H1 (cell line): ENCODE measurements at regions not wholly inside any gene's neighbourhood (a gene's known extent, or its start where the extent isn't known, plus 50 kb on each side); places are given as distances from the start of the nearest gene placed in this dataset.

Source experiments
- CTCF ChIA-PET: fragments of 300-600 bp; sonication (Branson Sonifier 250); formaldehyde crosslinking; loops from one replicate; lab custom pipeline; 2021; ENCODE audit not compliant: partially characterized antibody; lab: Charles Lee
- POLR2A ChIA-PET: fragments of 300-600 bp; sonication (Branson Sonifier 250); formaldehyde crosslinking; loops from one replicate; lab custom pipeline; 2021; ENCODE audit warnings: inconsistent platforms; ENCODE audit not compliant: partially characterized antibody; lab: Charles Lee
- DNase-seq, 2 experiments: peaks; one replicate each; pipeline versions ENCODE4 v3.0.0 to v3.0.0-alpha.2; 2010 to 2022; ENCODE audit warnings: low spot score in 2 of 2, low read depth in 1 of 2, mixed read lengths in 1 of 2
- FAIRE-seq: peaks from 2 replicates; lab custom pipeline; 2011; peaks lifted over from hg19 to GRCh38; lab: Jason Lieb, UNC
- H2AFZ ChIP-seq: 2 replicates; pipeline ENCODE4 v1.8.1; 2012; ENCODE audit warnings: low read length, inconsistent platforms
- H2AK5ac ChIP-seq: 2 replicates; pipeline ENCODE4 v1.6.1; 2013; ENCODE audit warnings: low read depth, low read length
- H2BK120ac ChIP-seq: replicated peaks from 2 replicates; pipeline ENCODE3; 2013; ENCODE audit warnings: low read depth, low read length, inconsistent platforms
- H2BK12ac ChIP-seq: 2 replicates; pipeline ENCODE4 v1.6.1; 2013; ENCODE audit warnings: low read depth, low read length
- H2BK15ac ChIP-seq: 2 replicates; pipeline ENCODE4 v1.6.1; 2013; ENCODE audit warnings: low read length
- H2BK20ac ChIP-seq: 2 replicates; pipeline ENCODE4 v1.6.1; 2013; ENCODE audit warnings: low read length
- H2BK5ac ChIP-seq: 2 replicates; pipeline ENCODE4 v1.6.1; 2013; ENCODE audit warnings: low read depth, low read length
- H3K14ac ChIP-seq: 2 replicates; pipeline ENCODE4 v1.6.1; 2013; ENCODE audit warnings: inconsistent platforms; ENCODE audit not compliant: insufficient read length
- H3K18ac ChIP-seq: 2 replicates; pipeline ENCODE4 v1.6.1; 2013; ENCODE audit warnings: low read length; ENCODE audit errors: extremely low read depth
- H3K23ac ChIP-seq: 2 replicates; pipeline ENCODE4 v1.6.1; 2013; ENCODE audit warnings: inconsistent platforms; ENCODE audit not compliant: insufficient read length
- H3K23me2 ChIP-seq: 2 replicates; pipeline ENCODE4 v1.6.1; 2013; ENCODE audit warnings: low read depth, low read length
- H3K27ac ChIP-seq: 2 replicates; pipeline ENCODE4 v1.6.1; 2011; ENCODE audit warnings: low read depth, low read length, inconsistent platforms
- H3K27me3 ChIP-seq, 4 experiments: replicated peaks in 1 of 4; 1 replicate in 1 of 4; 2 replicates in 3 of 4; pipeline versions ENCODE4 v1.6.1 to v1.8.1; 2011 to 2013; ENCODE audit warnings: low read length in 3 of 4, mild to moderate bottlenecking in 3 of 4, inconsistent platforms in 2 of 4, mixed read lengths in 2 of 4, moderate library complexity in 1 of 4; ENCODE audit not compliant: control insufficient read depth in 3 of 4, insufficient read depth in 3 of 4; ENCODE audit errors: extremely low read depth in 1 of 4
- H3K36me3 ChIP-seq, 4 experiments: 2 replicates each; pipeline versions ENCODE4 v1.6.1 to v1.8.1; 2011 to 2013; ENCODE audit warnings: mild to moderate bottlenecking in 4 of 4, low read length in 3 of 4, moderate library complexity in 2 of 4, control low read depth in 1 of 4, inconsistent platforms in 1 of 4; ENCODE audit not compliant: insufficient read depth in 4 of 4, control insufficient read depth in 2 of 4
- H3K4ac ChIP-seq: replicated peaks from 2 replicates; pipeline ENCODE3; 2013; ENCODE audit warnings: low read length, low read depth, mixed read lengths, inconsistent platforms; ENCODE audit not compliant: insufficient read length
- H3K4me1 ChIP-seq, 4 experiments: replicated peaks in 1 of 4; 1 replicate in 1 of 4; 2 replicates in 3 of 4; pipeline versions ENCODE4 v1.6.1 to v1.8.1; 2011 to 2013; ENCODE audit warnings: low read length in 3 of 4, inconsistent platforms in 2 of 4, mixed read lengths in 1 of 4; ENCODE audit not compliant: insufficient read depth in 4 of 4, control insufficient read depth in 3 of 4
- H3K4me2 ChIP-seq, 2 experiments: 2 replicates each; pipeline versions ENCODE4 v1.6.1 to v1.8.1; 2011 to 2013; ENCODE audit warnings: low read depth in 2 of 2, low read length in 2 of 2, control low read depth in 1 of 2, inconsistent platforms in 1 of 2, mild to moderate bottlenecking in 1 of 2; ENCODE audit not compliant: insufficient read depth in 1 of 2
- H3K4me3 ChIP-seq, 4 experiments: fragments of 200-600, 300-600 bp in 1 of 4; sonication (generic), shearing (Covaris generic), sonication (Bioruptor Twin) in 1 of 4; 2 replicates each; pipeline versions ENCODE4 v1.5.1 to v1.8.1; 2011 to 2016; ENCODE audit warnings: low read length in 4 of 4, low read depth in 3 of 4, control low read depth in 2 of 4, inconsistent platforms in 2 of 4, mild to moderate bottlenecking in 2 of 4, mixed read lengths in 1 of 4, moderate library complexity in 1 of 4; ENCODE audit not compliant: insufficient read depth in 2 of 4; ENCODE audit errors: extremely low read depth in 1 of 4
- H3K56ac ChIP-seq: replicated peaks from 2 replicates; pipeline ENCODE3; 2013; ENCODE audit warnings: low read depth, mild to moderate bottlenecking, mixed read lengths, low read length, inconsistent platforms; ENCODE audit not compliant: insufficient read length
- H3K79me1 ChIP-seq: 2 replicates; pipeline ENCODE4 v1.6.1; 2013; ENCODE audit warnings: low read depth, low read length, control low read depth
- H3K79me2 ChIP-seq, 2 experiments: 2 replicates each; pipeline versions ENCODE4 v1.6.1 to v1.8.1; 2012 to 2013; ENCODE audit warnings: low read length in 2 of 2, mild to moderate bottlenecking in 2 of 2, inconsistent platforms in 1 of 2; ENCODE audit not compliant: insufficient read depth in 2 of 2, control insufficient read depth in 1 of 2
- H3K9ac ChIP-seq, 4 experiments: replicated peaks in 1 of 4; 1 replicate in 1 of 4; 2 replicates in 3 of 4; pipeline versions ENCODE4 v1.6.1 to v1.8.1; 2011 to 2013; ENCODE audit warnings: low read depth in 3 of 4, low read length in 3 of 4, control low read depth in 2 of 4, mild to moderate bottlenecking in 2 of 4, moderate library complexity in 2 of 4, inconsistent platforms in 1 of 4; ENCODE audit errors: extremely low read depth in 1 of 4
- H3K9me3 ChIP-seq, 2 experiments: 2 replicates each; pipeline versions ENCODE4 v1.6.1 to v1.8.1; 2012 to 2013; ENCODE audit warnings: mild to moderate bottlenecking in 2 of 2, moderate library complexity in 2 of 2, control low read depth in 1 of 2, inconsistent platforms in 1 of 2, low read depth in 1 of 2, low read length in 1 of 2, mixed read lengths in 1 of 2; ENCODE audit not compliant: insufficient read depth in 2 of 2
- H4K20me1 ChIP-seq, 2 experiments: replicated peaks in 1 of 2; 2 replicates each; pipeline versions ENCODE3 to v1.8.1; 2011 to 2013; ENCODE audit warnings: inconsistent platforms in 2 of 2, low read length in 2 of 2, mild to moderate bottlenecking in 1 of 2; ENCODE audit not compliant: insufficient read depth in 2 of 2, control insufficient read depth in 1 of 2
- H4K5ac ChIP-seq: 2 replicates; pipeline ENCODE4 v1.6.1; 2013; ENCODE audit warnings: low read length, low read depth, mixed read lengths, inconsistent platforms; ENCODE audit not compliant: insufficient read length
- H4K8ac ChIP-seq: 2 replicates; pipeline ENCODE4 v1.8.0; 2013; ENCODE audit warnings: mild to moderate bottlenecking, moderate library complexity, low read length, inconsistent platforms; ENCODE audit not compliant: insufficient read depth; ENCODE audit errors: extremely low read depth
- H4K91ac ChIP-seq: replicated peaks from 2 replicates; pipeline ENCODE3; 2013; ENCODE audit warnings: low read length, mixed read lengths, inconsistent platforms; ENCODE audit not compliant: insufficient read length
- BCL11A ChIP-seq, 2 experiments: IDR thresholded peaks; one replicate each; pipeline ENCODE4 v1.6.1; 2011; ENCODE audit warnings: low read depth in 2 of 2, low read length in 2 of 2, mild to moderate bottlenecking in 2 of 2
- CBX8 ChIP-seq: fragments of 300-800, 300-1000 bp; sonication (generic); IDR thresholded peaks from 2 replicates; pipeline ENCODE4 v1.7.1; 2016; ENCODE audit warnings: low read depth, low read length, borderline replicate concordance
- CTCF ChIP-seq, 3 experiments: IDR thresholded peaks; 1 replicate in 2 of 3; 2 replicates in 1 of 3; pipeline versions ENCODE4 v1.5.1 to v1.6.1; 2011; ENCODE audit warnings: low read length in 3 of 3, mild to moderate bottlenecking in 3 of 3, inconsistent platforms in 2 of 3, low read depth in 1 of 3, moderate library complexity in 1 of 3; ENCODE audit not compliant: insufficient read depth in 1 of 3; ENCODE audit errors: control extremely low read depth in 1 of 3
- E2F6 ChIP-seq: IDR thresholded peaks from 2 replicates; pipeline ENCODE4 v1.6.1; 2012; ENCODE audit warnings: inconsistent platforms
- JUND ChIP-seq: IDR thresholded peaks from 2 replicates; pipeline ENCODE4 v1.6.1; 2011; ENCODE audit warnings: mild to moderate bottlenecking, improper control_type of control experiment, low read length
- KDM1A ChIP-seq: fragments of 200-600, 300-600 bp; sonication (generic); IDR thresholded peaks from 2 replicates; pipeline ENCODE4 v1.7.1; 2016; ENCODE audit warnings: mild to moderate bottlenecking, low read length, borderline replicate concordance
- POLR2A ChIP-seq, 2 experiments: IDR thresholded peaks; 1 replicate in 1 of 2; 2 replicates in 1 of 2; pipeline ENCODE4 v1.6.1; 2011; ENCODE audit warnings: low read depth in 2 of 2, low read length in 2 of 2, mild to moderate bottlenecking in 2 of 2; ENCODE audit errors: control extremely low read depth in 1 of 2
- POU5F1 ChIP-seq: IDR thresholded peaks from 2 replicates; pipeline ENCODE4 v1.6.1; 2011; ENCODE audit warnings: low read depth, mild to moderate bottlenecking, low read length, moderate library complexity
- SAP30 ChIP-seq: fragments of 300-600 bp; sonication (generic); IDR thresholded peaks from 2 replicates; pipeline ENCODE4 v1.7.1; 2012; ENCODE audit warnings: low read length, moderate library complexity, mild to moderate bottlenecking, inconsistent platforms; ENCODE audit not compliant: insufficient read depth, insufficient replicate concordance
- SRF ChIP-seq: IDR thresholded peaks from 2 replicates; pipeline ENCODE4 v1.6.1; 2011; ENCODE audit warnings: mild to moderate bottlenecking, low read depth, low read length, moderate library complexity
- WGBS, 2 experiments: shearing (Covaris generic) in 1 of 2; methylation state at CpG; one replicate each; pipeline versions ENCODE4 v1.1.6 to v1.1.7; 2013 to 2015; ENCODE audit warnings: low lambda C conversion rate in 2 of 2, mixed read lengths in 2 of 2, inconsistent platforms in 1 of 2, low coverage in 1 of 2, missing lambda C conversion rate in 1 of 2; ENCODE audit not compliant: insufficient replicate concordance in 2 of 2, insufficient coverage in 1 of 2, insufficient read length in 1 of 2; ENCODE audit errors: extremely low coverage in 1 of 2, missing lambda C conversion rate in 1 of 2; 5-methylcytosine and 5-hydroxymethylcytosine counted together
- TF ChIP-seq, protein P1 (sequence below): IDR thresholded peaks from 2 replicates; pipeline ENCODE4 v1.6.1; 2012; ENCODE audit warnings: inconsistent platforms

DNA sequence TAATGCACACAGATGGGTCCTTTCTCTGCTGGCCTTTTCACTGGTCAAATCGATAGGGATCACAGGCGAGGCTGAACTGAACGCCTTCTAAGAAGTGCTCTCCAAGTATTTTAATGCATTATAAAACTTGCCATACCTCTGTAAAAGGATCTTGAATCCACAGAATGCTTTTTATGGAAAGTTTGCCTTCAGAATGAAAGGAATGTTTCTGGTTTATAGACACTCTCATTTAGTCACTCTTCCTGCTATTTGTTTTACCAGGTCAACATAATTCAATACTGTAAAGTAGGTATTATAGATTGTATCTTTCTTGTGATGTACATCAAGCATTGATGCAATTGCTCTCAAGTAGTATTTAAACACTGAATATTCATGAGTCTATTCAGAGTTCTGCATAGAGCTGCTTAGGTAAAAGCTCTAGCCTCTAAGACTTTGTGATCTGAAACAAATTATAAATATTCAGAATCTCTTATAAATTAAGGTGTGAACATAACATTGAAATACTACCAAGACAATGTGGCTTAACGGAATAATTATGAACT, 308.4 kb downstream of the ISL1 start:
- no peaks in the 10 kb centered on the region for H3K36me3 ChIP-seq
- H2AFZ ChIP-seq = no peak overlapping the region
- no peak overlapping the region for H4K91ac ChIP-seq
- no peaks in the 10 kb centered on the region for H3K79me1 ChIP-seq
- FAIRE-seq = no peak
- H3K4me1 ChIP-seq = peaks cover 0 to 2% (median 0%) of the 10 kb centered on the region in 4 experiments; a peak in 1 of 7 replicates
- no peak overlapping the region for H3K27ac ChIP-seq
- H3K9ac ChIP-seq = no peak overlapping the region
- H2AK5ac ChIP-seq = no peak overlapping the region
- H3K14ac ChIP-seq = no peak overlapping the region
- H4K8ac ChIP-seq = no peak overlapping the region
- ChIA-PET CTCF (no interaction called here), POLR2A (no interaction called here)
- H2BK12ac ChIP-seq = no peak overlapping the region
- TF ChIP-seq BCL11A (IDR thresholded peaks at IDR 0.05; ENCODE audit: low read depth in 2 of 2, low read length in 2 of 2) (no peak), E2F6 (no peak), CBX8 (no peak), CTCF (IDR thresholded peaks at IDR 0.05; ENCODE audit: control extremely low read depth in 1 of 3, insufficient read depth in 1 of 3, low read depth in 1 of 3, low read length in 3 of 3) (no peak), POLR2A (IDR thresholded peaks at IDR 0.05; ENCODE audit: control extremely low read depth in 1 of 2, low read depth in 2 of 2, low read length in 2 of 2) (no peak), JUND (no peak), SAP30 (no peak), POU5F1 (no peak), SRF (no peak), KDM1A (no peak)
- TF ChIP-seq, protein P1, sequence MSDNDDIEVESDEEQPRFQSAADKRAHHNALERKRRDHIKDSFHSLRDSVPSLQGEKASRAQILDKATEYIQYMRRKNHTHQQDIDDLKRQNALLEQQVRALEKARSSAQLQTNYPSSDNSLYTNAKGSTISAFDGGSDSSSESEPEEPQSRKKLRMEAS = no peak
- no peak overlapping the region for H3K4me3 ChIP-seq
- H3K79me2 ChIP-seq = no peaks in the 10 kb centered on the region
- H2BK120ac ChIP-seq = no peak overlapping the region
- H2BK5ac ChIP-seq = no peak overlapping the region
- H3K23ac ChIP-seq = no peak overlapping the region
- peaks cover 3 to 7% of the 10 kb centered on the region in 2 experiments; a peak in 2 of 4 replicates for H3K9me3 ChIP-seq
- H3K56ac ChIP-seq = no peak overlapping the region
- WGBS, 2 experiments = 94% methylated on average over 4 of the region's 4 CpGs; no CpG with 5 or more reads in 1 of the 2 experiments
- no peak overlapping the region for H2BK20ac ChIP-seq
- no peak for DNase-seq
- H3K4ac ChIP-seq = no peak overlapping the region
- H3K27me3 ChIP-seq = no peaks in the 10 kb centered on the region
- H2BK15ac ChIP-seq = no peak overlapping the region
- no peak overlapping the region for H4K5ac ChIP-seq
- no peak overlapping the region for H3K18ac ChIP-seq
- no peaks in the 10 kb centered on the region for H4K20me1 ChIP-seq
- no peaks in the 10 kb centered on the region for H3K23me2 ChIP-seq
- H3K4me2 ChIP-seq = no peak overlapping the region
